GM23338 (cell line): ENCODE measurements at regions not wholly inside any gene's neighbourhood (a gene's known extent, or its start where the extent isn't known, plus 50 kb on each side); places are given as distances from the start of the nearest gene placed in this dataset.

ENCODE experiments used
- CREB1 ChIP-seq: fragments of 250-450 bp; sonication (Bioruptor Pico); IDR thresholded peaks from 2 replicates; pipeline ENCODE4 v1.5.0; 2020; ENCODE audit warnings: low read depth, mild to moderate bottlenecking, moderate library complexity
- EZH2 ChIP-seq: fragments of 200-600 bp; sonication (generic); IDR thresholded peaks from one replicate; pipeline ENCODE4 v1.8.0; 2017; ENCODE audit warnings: antibody characterized with exemption, mild to moderate bottlenecking, low read depth; ENCODE audit not compliant: unreplicated experiment
- EZH2phosphoT487 ChIP-seq: fragments of 200-600 bp; sonication (generic); IDR thresholded peaks from one replicate; pipeline ENCODE4 v1.8.1; 2018; ENCODE audit warnings: antibody characterized with exemption; ENCODE audit not compliant: unreplicated experiment
- JUNB ChIP-seq: IDR thresholded peaks from one replicate; pipeline ENCODE4 v1.6.1; 2016; ENCODE audit warnings: antibody characterized with exemption; ENCODE audit not compliant: unreplicated experiment
- NANOG ChIP-seq: IDR thresholded peaks from 2 replicates; pipeline ENCODE4 v1.6.1; 2016; ENCODE audit warnings: antibody characterized with exemption, borderline replicate concordance
- POLR2AphosphoS5 ChIP-seq: IDR thresholded peaks from 2 replicates; pipeline ENCODE4 v1.6.1; 2016; ENCODE audit warnings: antibody characterized with exemption, low read depth
- STAT1 ChIP-seq: IDR thresholded peaks from one replicate; pipeline ENCODE4 v1.6.1; 2016; ENCODE audit warnings: antibody characterized with exemption; ENCODE audit not compliant: unreplicated experiment
- ZNF331 ChIP-seq: fragments of 250-450 bp; sonication (Bioruptor Pico); IDR thresholded peaks from 2 replicates; pipeline ENCODE4 v1.5.0; 2020; ENCODE audit warnings: low read depth, mild to moderate bottlenecking, moderate library complexity
- TF ChIP-seq, protein P1 (sequence below), 2 experiments: fragments of 200-600 bp in 1 of 2; sonication (generic) in 1 of 2; conservative IDR thresholded peaks; 2 replicates each; pipeline versions ENCODE4 v1.5.1 to v1.6.1; 2016 to 2017; ENCODE audit warnings: antibody characterized with exemption in 2 of 2, low read depth in 2 of 2, mild to moderate bottlenecking in 2 of 2, moderate library complexity in 1 of 2
- TF ChIP-seq, protein P2 (sequence below): IDR thresholded peaks from one replicate; pipeline ENCODE4 v1.6.1; 2018; ENCODE audit warnings: antibody characterized with exemption; ENCODE audit not compliant: unreplicated experiment
- TF ChIP-seq, protein P3 (sequence below): IDR thresholded peaks from 2 replicates; pipeline ENCODE4 v1.6.1; 2016; ENCODE audit warnings: antibody characterized with exemption
- TF ChIP-seq, protein P4 (sequence below): fragments of 250-450 bp; sonication (Bioruptor Pico); IDR thresholded peaks from 2 replicates; pipeline ENCODE4 v1.5.0; 2020; ENCODE audit warnings: mild to moderate bottlenecking, moderate library complexity

DNA sequence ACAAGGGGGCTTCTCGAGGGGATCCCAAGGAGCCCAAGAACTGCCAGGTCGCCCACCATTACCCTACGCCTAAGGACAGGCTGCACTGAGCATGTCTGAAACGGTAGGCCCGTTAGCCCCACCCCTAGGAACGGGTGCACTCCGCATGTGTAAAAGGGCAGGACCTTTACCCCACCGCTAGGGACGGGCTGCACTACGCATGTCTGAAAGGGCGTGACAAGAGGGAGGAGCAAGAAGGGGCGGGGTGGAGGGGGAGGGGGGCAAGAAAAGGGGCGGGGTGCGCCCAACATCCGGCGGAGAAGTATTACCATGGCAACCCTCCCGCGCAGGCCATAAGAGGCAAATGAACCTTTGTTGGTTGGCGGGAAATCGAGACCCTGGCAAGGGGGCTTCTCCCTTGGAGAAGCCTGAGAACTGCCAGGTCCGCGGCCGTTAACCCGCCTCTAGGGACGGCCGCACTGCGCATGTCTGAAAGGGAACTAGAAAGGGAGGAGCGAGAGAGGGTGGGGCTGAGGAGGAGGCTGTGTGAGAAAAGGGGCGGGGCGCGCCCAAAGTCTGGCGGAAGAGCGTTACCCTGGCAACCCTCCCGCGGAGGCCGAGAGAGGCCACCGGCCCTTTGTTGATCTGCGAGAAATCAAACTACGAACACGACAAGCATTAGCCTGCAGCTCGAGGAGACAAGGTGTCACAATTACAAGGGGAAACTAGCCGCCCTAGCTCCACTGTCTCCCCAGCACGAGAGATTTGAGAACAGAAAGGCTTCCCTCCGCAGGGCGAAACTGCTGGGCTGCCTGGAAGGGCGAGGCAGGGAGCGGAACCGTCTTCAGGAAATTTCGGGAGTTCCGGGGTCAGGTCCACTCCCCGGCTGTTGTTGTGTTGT lies 2046.8 kb downstream of the TP53TG3F start:
- TF ChIP-seq POLR2AphosphoS5 (no peak), EZH2 (no peak), JUNB (no peak), EZH2phosphoT487 (no peak), STAT1 (no peak), CREB1 (CRISPR knock-in tag) (no peak), NANOG (no peak), ZNF331 (CRISPR knock-in tag) (no peak)
- TF ChIP-seq, protein P1, sequence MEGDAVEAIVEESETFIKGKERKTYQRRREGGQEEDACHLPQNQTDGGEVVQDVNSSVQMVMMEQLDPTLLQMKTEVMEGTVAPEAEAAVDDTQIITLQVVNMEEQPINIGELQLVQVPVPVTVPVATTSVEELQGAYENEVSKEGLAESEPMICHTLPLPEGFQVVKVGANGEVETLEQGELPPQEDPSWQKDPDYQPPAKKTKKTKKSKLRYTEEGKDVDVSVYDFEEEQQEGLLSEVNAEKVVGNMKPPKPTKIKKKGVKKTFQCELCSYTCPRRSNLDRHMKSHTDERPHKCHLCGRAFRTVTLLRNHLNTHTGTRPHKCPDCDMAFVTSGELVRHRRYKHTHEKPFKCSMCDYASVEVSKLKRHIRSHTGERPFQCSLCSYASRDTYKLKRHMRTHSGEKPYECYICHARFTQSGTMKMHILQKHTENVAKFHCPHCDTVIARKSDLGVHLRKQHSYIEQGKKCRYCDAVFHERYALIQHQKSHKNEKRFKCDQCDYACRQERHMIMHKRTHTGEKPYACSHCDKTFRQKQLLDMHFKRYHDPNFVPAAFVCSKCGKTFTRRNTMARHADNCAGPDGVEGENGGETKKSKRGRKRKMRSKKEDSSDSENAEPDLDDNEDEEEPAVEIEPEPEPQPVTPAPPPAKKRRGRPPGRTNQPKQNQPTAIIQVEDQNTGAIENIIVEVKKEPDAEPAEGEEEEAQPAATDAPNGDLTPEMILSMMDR (conservative IDR thresholded peaks at IDR 0.05; ENCODE audit: low read depth in 2 of 2): no peak
- TF ChIP-seq, protein P2, sequence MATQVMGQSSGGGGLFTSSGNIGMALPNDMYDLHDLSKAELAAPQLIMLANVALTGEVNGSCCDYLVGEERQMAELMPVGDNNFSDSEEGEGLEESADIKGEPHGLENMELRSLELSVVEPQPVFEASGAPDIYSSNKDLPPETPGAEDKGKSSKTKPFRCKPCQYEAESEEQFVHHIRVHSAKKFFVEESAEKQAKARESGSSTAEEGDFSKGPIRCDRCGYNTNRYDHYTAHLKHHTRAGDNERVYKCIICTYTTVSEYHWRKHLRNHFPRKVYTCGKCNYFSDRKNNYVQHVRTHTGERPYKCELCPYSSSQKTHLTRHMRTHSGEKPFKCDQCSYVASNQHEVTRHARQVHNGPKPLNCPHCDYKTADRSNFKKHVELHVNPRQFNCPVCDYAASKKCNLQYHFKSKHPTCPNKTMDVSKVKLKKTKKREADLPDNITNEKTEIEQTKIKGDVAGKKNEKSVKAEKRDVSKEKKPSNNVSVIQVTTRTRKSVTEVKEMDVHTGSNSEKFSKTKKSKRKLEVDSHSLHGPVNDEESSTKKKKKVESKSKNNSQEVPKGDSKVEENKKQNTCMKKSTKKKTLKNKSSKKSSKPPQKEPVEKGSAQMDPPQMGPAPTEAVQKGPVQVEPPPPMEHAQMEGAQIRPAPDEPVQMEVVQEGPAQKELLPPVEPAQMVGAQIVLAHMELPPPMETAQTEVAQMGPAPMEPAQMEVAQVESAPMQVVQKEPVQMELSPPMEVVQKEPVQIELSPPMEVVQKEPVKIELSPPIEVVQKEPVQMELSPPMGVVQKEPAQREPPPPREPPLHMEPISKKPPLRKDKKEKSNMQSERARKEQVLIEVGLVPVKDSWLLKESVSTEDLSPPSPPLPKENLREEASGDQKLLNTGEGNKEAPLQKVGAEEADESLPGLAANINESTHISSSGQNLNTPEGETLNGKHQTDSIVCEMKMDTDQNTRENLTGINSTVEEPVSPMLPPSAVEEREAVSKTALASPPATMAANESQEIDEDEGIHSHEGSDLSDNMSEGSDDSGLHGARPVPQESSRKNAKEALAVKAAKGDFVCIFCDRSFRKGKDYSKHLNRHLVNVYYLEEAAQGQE: no peak
- TF ChIP-seq, protein P3, sequence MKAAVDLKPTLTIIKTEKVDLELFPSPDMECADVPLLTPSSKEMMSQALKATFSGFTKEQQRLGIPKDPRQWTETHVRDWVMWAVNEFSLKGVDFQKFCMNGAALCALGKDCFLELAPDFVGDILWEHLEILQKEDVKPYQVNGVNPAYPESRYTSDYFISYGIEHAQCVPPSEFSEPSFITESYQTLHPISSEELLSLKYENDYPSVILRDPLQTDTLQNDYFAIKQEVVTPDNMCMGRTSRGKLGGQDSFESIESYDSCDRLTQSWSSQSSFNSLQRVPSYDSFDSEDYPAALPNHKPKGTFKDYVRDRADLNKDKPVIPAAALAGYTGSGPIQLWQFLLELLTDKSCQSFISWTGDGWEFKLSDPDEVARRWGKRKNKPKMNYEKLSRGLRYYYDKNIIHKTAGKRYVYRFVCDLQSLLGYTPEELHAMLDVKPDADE: no peak
- TF ChIP-seq, protein P4, sequence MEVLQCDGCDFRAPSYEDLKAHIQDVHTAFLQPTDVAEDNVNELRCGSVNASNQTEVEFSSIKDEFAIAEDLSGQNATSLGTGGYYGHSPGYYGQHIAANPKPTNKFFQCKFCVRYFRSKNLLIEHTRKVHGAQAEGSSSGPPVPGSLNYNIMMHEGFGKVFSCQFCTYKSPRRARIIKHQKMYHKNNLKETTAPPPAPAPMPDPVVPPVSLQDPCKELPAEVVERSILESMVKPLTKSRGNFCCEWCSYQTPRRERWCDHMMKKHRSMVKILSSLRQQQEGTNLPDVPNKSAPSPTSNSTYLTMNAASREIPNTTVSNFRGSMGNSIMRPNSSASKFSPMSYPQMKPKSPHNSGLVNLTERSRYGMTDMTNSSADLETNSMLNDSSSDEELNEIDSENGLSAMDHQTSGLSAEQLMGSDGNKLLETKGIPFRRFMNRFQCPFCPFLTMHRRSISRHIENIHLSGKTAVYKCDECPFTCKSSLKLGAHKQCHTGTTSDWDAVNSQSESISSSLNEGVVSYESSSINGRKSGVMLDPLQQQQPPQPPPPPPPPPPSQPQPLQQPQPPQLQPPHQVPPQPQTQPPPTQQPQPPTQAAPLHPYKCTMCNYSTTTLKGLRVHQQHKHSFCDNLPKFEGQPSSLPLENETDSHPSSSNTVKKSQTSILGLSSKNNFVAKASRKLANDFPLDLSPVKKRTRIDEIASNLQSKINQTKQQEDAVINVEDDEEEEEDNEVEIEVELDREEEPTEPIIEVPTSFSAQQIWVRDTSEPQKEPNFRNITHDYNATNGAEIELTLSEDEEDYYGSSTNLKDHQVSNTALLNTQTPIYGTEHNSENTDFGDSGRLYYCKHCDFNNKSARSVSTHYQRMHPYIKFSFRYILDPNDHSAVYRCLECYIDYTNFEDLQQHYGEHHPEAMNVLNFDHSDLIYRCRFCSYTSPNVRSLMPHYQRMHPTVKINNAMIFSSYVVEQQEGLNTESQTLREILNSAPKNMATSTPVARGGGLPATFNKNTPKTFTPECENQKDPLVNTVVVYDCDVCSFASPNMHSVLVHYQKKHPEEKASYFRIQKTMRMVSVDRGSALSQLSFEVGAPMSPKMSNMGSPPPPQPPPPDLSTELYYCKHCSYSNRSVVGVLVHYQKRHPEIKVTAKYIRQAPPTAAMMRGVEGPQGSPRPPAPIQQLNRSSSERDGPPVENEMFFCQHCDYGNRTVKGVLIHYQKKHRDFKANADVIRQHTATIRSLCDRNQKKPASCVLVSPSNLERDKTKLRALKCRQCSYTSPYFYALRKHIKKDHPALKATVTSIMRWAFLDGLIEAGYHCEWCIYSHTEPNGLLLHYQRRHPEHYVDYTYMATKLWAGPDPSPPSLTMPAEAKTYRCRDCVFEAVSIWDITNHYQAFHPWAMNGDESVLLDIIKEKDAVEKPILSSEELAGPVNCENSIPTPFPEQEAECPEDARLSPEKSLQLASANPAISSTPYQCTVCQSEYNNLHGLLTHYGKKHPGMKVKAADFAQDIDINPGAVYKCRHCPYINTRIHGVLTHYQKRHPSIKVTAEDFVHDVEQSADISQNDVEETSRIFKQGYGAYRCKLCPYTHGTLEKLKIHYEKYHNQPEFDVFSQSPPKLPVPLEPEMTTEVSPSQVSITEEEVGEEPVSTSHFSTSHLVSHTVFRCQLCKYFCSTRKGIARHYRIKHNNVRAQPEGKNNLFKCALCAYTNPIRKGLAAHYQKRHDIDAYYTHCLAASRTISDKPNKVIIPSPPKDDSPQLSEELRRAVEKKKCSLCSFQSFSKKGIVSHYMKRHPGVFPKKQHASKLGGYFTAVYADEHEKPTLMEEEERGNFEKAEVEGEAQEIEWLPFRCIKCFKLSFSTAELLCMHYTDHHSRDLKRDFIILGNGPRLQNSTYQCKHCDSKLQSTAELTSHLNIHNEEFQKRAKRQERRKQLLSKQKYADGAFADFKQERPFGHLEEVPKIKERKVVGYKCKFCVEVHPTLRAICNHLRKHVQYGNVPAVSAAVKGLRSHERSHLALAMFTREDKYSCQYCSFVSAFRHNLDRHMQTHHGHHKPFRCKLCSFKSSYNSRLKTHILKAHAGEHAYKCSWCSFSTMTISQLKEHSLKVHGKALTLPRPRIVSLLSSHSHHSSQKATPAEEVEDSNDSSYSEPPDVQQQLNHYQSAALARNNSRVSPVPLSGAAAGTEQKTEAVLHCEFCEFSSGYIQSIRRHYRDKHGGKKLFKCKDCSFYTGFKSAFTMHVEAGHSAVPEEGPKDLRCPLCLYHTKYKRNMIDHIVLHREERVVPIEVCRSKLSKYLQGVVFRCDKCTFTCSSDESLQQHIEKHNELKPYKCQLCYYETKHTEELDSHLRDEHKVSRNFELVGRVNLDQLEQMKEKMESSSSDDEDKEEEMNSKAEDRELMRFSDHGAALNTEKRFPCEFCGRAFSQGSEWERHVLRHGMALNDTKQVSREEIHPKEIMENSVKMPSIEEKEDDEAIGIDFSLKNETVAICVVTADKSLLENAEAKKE (CRISPR knock-in tag): no peak
